ENCODE measurements at regions not wholly inside any gene's neighbourhood (a gene's known extent, or its start where the extent isn't known, plus 50 kb on each side); places are given as distances from the start of the nearest gene placed in this dataset.

DNA sequence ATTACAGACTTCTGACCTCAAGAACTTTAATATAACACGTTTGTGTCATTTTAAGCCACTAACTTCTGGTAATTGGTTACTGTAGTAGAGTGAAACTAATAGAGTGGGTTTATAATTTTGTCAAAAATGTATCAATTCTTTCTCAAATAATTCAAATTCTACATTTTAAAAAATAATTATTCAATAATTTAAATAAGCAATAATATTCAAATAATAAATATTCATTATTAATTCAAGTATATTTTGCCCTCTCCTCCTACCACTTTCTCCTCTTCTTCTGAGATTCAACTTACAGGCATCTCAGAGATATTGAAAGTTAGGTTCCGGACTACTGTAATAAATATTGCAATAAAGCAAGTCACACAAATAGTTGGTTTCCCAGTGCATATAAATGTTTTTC, 1107.1 kb downstream of the KCNT2 start:
- no peak for DNase-seq

DNA sequence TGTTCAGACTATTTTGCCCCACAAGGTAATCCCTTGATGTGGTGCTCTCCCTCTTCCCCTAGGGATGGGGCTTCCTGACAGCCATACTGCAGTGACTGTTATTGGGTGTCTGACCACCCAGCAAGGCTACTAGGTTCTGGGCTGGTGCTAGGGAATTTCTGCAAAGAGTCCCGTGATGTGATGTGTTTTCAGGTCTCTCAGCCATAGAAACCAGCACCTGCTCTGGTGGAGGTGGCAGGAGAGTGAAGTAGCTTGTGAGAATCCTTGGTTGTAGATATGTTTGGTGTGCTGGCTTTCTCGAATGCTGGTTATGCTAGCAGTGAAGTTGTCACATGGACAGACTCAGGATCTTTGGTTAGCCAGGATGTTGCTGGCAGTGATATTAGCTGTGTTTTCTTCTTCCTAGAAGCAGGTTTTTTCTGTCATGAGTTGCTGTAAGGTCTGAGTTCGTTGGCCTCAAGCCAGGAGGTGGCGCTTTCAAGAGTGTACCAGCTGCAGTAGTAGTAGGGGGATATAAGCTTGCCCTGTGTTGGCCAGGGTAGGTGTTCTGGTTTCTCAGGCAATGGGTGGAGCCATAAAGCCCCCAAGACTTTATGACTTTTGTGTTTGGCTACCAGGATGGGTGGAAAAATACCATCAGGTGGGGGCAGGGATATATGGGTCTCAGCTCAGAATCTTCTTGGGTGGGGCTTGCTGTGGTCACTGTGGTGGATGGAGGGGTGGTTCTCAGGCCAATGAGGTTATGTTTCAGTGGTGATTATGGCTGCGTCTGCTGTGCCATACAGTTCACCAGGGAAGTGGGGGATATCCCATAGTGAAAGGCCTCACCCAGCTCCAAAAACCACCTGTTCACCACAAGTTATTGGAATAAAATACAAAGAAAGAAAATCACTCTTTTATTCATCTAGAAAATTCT, 1112.3 kb downstream of the KCNT2 start:
- no peak for DNase-seq

DNA sequence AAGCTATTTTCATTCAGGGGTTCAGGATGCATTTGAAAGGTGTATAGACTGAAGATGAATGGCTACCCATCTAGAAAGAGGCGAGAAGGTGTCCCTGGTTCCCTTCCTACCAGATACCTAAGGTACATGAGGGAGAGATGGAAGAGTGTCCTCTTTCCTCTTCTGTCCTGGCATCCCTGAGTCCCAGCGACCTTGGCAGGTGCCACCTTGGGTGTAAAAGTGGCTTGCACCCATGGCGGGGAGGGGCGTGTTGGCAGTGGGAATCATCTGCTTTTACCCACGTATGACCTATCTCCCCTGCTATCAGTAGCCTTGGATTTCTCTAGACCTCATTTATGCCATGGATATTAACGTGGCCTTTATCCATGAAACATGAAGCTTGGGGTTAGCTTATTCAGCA, 1126.1 kb downstream of the KCNT2 start:
- no peak for DNase-seq

DNA sequence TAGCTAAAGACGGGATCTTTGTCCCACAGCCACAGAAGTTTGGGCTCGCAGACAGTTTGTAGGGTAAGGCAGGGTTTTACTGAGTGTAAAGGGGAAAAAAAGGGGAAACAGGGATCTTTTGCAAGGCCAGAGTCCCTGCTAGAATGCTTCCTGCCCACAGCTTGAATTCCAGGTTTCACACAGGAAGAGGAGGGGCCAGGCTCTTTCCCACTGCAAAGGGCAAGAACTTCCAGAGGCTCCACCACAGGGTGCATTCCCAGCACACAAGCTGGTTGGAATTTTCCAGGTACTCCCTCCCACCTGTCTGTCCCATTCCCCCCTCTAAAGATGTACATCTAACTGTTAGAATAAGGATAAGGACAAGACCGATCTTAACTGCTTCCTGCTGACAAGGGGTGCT, 1126.9 kb downstream of the KCNT2 start:
- no peak for DNase-seq

DNA sequence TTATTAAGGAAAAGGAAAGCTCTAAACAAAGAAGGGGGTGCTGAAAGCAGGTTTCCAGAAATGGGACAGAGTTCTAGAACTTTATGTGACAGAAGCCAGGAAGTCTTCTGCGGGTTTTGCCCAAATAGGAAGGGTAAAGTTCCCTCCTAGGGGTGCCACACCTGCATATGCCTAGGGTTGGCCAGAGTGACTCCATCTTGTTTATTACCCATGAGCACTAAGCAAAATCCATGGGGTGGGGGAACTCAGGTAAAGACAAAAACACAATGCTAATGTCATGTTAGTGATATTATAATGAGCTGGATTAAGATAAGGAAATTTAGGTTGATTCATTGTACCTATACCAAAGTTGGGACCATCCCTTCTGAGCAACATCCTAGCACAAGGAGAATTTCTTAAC, 1132.7 kb downstream of the KCNT2 start:
- no peak for DNase-seq

DNA sequence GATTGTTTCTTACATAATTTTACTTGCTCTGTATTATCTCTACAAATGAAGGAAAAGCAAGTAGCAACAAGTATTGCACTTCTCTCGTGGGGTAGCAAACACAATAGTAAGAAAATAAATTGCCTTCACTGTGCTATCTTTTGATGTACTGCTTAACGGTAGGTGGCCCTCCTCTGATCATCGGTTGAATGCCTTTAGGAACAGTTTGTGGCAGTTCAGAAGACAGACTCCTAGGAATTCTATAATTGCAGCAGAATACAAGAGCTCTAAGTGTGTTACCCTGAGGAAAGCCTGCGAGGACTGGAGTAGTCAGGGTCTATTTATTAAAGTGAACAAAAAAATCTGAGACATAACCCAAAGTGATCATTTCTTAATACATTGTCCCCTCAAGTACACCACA, 1135.9 kb downstream of the KCNT2 start:
- DNase-seq, result no peak

DNA sequence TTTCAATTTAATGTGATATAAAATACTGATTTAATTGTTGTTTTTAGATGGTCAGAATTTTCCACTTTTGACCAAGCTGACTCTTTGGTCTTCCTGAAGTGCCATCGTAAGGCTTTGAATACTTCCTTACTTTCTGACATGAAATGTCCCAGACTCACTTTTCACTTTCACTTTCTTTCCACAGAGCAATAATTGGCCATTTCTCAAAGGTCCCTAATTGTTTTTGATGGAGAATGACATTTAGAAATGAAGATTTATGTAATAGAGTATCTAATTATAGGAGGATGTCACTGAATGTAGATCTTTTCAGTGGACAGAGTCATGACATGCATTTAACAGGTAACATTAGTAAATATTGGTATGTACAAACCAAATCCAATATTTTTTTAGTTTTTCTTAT, 1141.6 kb downstream of the KCNT2 start:
- no peak for DNase-seq

DNA sequence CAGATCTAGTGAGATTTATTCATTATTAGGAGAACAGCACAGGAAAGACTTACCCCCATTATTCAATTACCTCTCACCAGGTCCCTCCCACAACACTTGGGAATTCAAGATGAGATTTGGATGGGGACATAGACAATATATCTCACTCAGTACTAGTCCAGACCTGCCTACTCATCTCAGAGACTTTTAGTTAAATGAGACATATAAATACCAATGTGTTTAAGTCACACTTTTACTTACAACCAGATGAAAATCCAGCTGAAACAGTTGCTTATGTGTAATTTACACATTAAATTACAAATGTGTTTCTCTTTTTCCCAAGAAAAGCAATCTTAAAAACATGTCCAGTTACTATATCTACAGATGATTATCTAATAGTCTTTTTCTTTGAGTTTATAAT, 1145.6 kb downstream of the KCNT2 start:
- DNase-seq, result no peak

DNA sequence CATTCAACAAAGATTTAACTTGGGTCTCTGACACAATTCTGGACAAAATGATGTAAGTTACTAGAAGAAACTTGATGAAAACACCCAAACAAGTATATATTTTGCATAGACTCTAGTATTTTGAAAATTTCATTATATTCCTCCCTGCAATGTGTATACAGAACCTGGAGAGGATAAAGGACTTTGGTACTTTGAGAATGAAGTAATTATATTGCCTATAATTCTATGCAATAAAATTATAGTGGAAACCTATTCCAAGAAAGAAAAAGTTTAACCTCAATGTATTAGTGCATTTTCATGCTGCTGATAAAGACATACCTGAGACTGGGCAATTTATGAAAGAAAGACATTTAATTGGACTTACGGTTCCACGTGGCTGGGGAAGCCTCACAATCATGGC, 1146.1 kb downstream of the KCNT2 start:
- DNase-seq, result no peak

DNA sequence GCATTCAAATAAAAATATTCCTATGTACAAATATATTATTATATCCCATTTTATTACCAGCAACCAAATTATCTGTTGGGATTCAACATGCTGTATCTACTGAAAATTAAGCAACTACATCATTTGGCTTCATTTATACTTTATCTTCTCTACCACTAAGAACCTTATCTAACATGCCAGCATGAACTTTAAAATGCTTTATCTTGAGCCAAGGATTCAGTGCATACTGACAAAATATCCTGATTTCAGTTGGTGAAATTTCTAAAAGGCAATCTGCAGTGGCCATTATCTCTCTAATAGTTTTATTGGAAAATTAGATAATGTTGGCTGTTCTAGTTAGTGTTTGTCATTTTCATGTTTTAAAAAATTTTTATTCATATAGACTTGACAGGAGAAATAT, 1149.9 kb downstream of the KCNT2 start:
- DNase-seq, result no peak

DNA sequence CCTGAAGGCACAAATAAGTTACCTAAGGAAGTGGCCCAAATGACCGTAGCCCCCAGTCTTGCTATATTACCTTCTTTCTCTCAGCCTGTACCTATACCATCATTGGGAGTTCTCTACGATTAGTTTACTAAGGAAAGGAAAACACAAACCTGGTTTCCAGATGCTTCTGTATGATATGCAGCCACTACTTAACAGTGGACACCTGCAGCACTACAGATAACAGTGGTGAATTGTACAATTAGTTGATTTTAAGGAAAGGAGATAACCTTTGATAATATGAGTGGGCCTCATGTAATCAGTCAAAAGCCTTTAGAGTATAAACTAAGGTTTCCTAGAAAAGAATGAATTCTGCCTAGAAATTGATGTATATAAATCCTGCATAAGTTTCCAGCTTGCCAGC, 1157.4 kb downstream of the KCNT2 start:
- no peak for DNase-seq

DNA sequence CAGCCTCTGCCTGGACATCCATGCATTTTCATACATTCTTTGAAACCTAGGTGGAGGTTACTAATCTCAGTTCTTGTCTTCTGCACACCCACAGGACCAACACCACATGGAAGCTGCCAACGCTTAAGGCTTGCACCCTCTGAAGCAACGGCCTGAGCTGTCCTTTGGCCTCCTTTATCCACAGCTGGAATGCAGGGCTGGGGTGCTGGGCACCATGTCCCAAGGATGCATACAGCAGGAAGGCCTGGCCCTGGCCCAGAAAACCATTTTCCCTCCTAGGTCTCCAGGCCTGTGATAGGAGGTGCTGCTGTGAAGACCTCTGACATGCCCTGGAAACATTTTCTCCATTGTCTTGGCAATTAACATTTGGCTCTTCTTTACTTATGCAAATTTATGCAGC, 1168.6 kb downstream of the KCNT2 start:
- no peak for DNase-seq

DNA sequence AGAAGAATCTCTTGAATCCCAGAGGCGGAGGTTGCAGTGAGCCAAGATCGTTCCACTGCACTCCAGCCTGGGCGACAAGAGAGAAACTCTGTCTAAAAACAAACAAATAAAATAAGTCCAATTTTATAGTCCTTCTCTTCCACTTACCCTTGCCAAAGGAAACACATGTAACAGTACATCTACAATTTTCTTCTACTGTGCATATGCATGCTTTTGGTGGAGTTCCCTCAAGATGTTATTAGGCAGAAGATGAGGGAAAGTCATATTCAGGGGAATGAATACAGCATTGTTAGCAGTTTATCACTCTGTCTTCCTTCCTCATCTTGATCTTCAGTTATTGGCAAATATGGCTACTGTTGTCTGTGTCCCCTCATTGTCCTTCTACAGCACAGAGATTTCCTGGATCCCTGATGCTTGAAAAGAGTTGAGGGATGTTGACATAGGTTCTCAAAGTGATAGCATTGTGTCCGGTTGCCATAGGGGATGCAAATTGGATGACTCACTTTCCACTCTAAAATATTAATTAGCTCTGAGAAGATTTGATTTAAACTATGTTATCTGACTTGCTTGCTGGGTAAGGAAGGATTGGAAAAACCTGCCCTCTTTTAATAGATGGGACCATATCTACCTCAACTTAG, 1173.6 kb downstream of the KCNT2 start:
- no peak for DNase-seq

DNA sequence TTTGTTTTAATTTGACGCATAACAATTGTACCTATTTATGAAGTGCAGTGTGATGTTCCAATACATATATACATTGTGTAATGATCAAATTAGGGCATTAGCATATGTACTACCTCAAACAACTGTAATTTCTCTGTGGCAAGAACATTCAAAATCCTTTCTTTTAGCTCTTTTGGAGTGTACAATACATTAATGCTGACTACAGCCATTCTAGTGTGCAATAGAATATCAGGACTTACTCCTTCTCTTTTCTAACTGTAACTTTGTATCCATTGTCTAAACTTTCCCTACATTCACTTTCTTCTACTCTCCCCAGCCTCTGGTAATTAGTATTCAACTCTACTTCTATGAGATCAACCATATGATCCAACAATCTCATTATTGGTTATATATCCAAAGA, 1177.4 kb downstream of the KCNT2 start:
- no peak for DNase-seq

DNA sequence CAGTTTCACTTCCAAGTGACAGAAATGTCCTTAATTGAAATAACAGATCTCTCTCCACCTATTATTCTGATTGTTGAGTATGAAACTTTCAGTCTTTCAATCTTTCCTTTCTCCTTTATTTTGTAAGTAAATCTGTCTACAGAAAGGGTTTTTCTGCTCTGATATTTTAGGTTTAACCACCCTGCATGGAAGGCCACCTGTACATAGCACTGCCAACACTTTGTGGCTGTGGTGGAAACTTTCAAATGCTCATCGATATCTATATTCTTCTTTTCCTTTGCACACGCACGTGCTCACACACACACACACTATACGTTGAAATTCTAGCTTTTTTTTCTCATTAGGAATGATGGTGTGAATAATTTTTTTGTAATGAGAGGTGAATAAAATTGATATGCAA, 1179.3 kb downstream of the KCNT2 start:
- DNase-seq, result no peak

DNA sequence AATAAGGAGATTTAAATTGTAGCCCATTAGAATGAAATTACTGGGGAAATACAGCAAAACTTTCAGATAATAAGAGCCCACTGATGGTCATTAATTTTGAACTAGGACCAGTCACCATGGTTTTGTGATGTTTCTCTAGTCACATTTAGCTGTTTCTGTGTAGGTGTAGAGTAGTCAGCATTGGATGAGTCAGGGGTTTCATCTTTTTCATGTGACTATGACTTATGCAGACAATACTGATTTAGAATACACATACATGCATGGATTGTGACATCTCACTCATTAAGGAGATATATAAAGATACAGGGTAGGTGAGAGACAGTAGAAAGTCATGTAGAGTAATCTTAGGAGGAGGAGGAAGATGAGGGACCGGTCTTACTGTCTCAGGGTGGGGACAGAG, 1192.7 kb downstream of the KCNT2 start:
- peak; percentile 3 to 28 (median 23) for DNase-seq

DNA sequence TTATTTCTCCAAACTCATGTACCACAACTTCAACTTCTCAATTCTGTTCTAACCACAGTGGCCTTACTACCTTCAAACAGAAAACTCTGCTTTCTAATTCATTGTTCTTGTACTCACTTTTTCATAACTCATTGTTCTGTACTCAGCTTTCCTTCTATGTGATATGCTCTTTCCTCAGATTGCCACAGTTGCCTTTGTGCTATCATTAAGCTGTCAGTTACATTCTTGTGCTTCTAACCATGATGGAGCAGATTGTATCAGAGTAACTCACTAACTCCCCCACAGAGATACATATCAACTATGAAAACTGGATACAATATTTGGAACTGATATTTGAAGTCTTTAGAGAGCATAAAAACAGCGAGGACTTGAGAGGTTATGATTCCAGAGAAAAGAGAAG, 1213.7 kb downstream of the KCNT2 start:
- no peak for DNase-seq

DNA sequence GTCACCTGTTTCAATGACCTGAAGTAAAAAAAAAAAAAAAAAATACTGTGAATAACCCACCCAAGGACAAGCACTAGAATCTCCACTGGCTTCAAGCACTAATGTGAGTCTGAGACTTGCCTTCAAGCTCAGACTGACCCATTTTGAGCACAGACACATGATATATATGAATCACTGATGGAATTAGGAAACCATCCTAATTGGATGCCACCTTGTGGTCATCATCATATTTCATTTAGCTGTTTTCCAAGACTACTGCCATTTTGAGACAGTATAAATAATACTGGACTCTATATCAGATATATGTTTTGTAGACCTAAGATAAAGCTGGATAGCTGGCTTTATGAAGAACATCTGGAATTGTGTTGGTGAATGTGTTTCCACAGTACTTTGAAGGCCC, 1232.0 kb downstream of the KCNT2 start:
- DNase-seq, result no peak

DNA sequence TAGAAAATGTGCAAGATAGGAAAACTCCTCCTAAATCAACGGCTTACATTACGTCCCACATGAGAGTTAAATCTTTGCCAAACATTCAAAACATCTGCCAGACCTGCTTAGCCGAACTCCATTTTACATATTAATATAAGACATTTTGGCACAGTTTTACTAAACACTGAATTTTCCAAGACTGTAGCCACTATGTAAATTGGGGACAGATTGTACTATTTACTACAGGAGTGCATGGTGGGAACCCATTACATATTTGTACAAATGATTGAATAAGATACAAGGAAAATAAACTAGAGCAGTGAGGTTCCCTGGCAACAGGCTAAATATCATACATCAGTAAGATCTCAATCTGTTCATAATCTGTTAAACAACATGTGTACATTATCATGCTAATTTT, 1234.4 kb downstream of the KCNT2 start:
- DNase-seq, result no peak

DNA sequence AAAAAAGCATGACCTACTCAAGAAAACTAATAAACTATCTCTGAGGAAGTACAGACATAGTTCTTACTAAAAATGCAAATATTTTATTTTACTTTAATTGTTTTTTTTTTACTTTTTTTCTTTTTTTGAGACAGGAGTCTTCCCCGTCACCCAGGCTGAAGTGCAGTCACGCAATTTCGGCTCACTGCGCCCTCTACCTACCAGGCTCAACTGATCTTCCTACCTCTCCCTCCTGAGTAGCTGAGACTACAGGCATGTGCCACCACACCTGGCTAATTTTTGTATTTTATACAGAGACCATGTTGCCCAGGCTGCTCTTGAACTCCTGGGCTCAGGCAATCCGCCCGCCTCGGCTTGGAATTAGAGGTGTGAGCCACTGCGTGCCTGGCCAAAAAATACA, 1263.1 kb downstream of the KCNT2 start:
- DNase-seq, result no peak

DNA sequence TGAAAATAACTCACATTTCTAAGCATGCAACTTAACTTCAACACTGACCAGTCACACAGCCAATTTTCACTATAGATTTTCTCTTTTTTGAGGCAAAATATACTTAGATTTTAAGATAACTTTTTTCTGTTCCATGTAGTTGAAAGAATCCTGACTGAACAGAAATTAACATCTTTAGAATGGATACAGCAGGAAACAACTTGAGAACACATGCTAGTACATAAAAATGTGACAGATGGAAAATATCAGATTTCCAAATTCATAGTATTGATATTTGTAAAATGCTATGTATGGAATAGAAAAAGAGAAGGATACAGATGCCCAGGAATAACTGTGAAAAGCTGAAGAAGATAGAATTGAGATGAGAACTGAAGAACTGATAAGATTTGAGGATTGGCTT, 1270.6 kb downstream of the KCNT2 start:
- no peak for DNase-seq

DNA sequence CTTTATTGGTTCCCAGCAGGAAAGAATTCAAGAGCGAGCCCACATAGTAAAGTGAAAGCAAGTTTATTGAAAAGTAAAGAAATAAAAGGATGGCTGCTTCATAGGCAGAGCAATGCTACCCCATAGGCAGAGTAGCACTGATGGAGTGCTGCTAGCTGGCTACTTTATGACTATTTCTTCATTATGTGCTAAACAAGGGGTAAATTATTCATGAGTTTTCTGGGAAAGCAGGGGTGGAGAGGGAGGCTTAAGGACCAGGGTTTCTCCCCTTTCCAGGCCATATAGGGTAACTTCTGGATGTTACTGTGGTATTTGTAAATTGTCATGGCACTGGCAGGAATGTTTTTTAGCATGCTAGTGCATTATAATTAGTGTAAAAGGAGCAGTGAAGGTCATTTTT, 1271.4 kb downstream of the KCNT2 start:
- DNase-seq, result no peak

DNA sequence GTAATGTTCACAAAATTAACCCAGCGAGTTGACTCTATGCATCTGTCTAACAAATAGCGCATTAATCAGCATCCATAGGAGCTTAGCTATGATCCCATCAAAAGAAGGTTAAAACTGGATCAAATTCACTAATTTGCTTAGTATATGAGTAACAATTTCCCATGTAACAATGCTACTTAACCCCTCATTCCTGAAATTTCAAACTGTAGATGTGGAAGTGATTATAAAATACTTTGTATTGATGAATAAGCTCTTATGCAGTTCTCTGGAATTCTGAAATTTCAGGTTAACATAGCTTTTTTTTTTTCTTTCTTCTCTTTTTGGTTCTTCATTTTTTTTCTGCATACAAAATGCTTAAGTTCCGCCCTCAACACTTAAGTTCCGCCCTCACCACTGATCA, 1272.7 kb downstream of the KCNT2 start:
- no peak for DNase-seq

DNA sequence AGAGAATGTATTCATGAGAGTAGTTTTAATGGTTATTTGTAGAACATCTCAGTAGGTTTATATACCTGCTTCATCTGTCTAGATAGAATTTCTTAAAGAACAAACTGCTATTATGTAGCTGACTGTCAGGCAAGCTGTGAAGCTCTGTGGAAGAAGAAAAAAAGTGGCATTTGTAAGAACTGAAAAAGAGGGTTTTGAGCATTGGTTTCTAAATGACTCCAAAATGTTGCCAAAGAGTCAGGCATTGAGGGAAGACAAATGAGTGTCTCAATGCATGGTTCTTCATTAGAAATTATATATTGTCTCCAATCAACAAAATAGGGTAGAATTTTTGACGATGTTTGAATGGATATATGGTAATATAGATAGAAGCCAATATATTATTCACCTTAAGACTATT, 1276.1 kb downstream of the KCNT2 start:
- DNase-seq, result no peak

DNA sequence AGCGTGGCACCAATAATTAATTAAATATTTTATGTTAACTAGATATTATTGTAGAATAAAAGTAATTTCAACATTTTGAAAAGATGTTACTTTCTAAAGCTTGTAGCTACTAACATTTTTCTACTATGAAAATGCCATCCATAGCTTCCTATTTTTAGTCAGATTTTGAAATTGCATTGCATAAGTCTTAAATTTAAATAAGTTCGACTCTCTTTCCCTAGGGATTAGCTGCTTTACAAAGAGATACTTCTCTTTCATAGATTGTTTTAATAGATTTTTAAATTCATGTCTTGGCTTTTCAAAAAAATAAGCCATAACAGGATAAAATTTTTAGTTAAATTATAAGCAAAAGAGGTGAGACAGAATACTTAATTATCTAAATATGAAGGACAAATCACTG, 1279.6 kb downstream of the KCNT2 start:
- no peak for DNase-seq
